SK-N-SH treated with all-trans-retinoic acid at 6 μM for 48 hours (cell line): ENCODE measurements at regions not wholly inside any gene's neighbourhood (a gene's known extent, or its start where the extent isn't known, plus 50 kb on each side); places are given as distances from the start of the nearest gene placed in this dataset.

Source experiments
- ATAC-seq: fragments of 200-7000 bp; cut with Tn5 transposase; 3 replicates; pipeline ENCODE4 v1.9.1; 2020; ENCODE audit warnings: mild to moderate bottlenecking, moderate library complexity
- ARNTL ChIP-seq: fragments of 450-650 bp; formaldehyde crosslinking; IDR thresholded peaks from 2 replicates; pipeline ENCODE4 v1.5.0; 2020; ENCODE audit warnings: low read depth, mild to moderate bottlenecking, moderate library complexity, borderline replicate concordance
- BACH2 ChIP-seq: fragments of 250-450 bp; sonication (Bioruptor Pico); IDR thresholded peaks from 2 replicates; pipeline ENCODE4 v1.9.0; 2021; ENCODE audit warnings: mild to moderate bottlenecking, borderline replicate concordance
- CSDC2 ChIP-seq: fragments of 250-450 bp; sonication (Bioruptor Pico); IDR thresholded peaks from 2 replicates; pipeline ENCODE4 v1.5.0; 2020; ENCODE audit warnings: mild to moderate bottlenecking, moderate library complexity
- ESRRG ChIP-seq: fragments of 250-450 bp; sonication (Bioruptor Pico); IDR thresholded peaks from 2 replicates; pipeline ENCODE4 v1.6.1; 2021; ENCODE audit warnings: mild to moderate bottlenecking
- GLIS3 ChIP-seq: fragments of 250-450 bp; sonication (Bioruptor Pico); IDR thresholded peaks from 2 replicates; pipeline ENCODE4 v1.5.0; 2020; ENCODE audit warnings: mild to moderate bottlenecking, moderate library complexity
- ISL1 ChIP-seq: fragments of 250-450 bp; sonication (Bioruptor Pico); IDR thresholded peaks from 2 replicates; pipeline ENCODE4 v2.1.2; 2022; ENCODE audit warnings: mild to moderate bottlenecking, moderate library complexity
- OSR1 ChIP-seq: fragments of 250-450 bp; sonication (Bioruptor Pico); IDR thresholded peaks from 2 replicates; pipeline ENCODE4 v1.8.0; 2022; ENCODE audit warnings: moderate library complexity, mild to moderate bottlenecking, inconsistent platforms
- PPARA ChIP-seq: fragments of 250-450 bp; sonication (Bioruptor Pico); IDR thresholded peaks from 2 replicates; pipeline ENCODE4 v1.5.0; 2020; ENCODE audit warnings: mild to moderate bottlenecking, borderline replicate concordance
- RARB ChIP-seq: fragments of 250-450 bp; sonication (Bioruptor Pico); IDR thresholded peaks from 2 replicates; pipeline ENCODE4 v1.8.0; 2021; ENCODE audit warnings: mild to moderate bottlenecking, moderate library complexity
- SNAI2 ChIP-seq: fragments of 250-450 bp; sonication (Bioruptor Pico); IDR thresholded peaks from 2 replicates; pipeline ENCODE4 v1.5.0; 2020; ENCODE audit warnings: mild to moderate bottlenecking, moderate library complexity
- TOX ChIP-seq: fragments of 250-450 bp; sonication (Bioruptor Pico); IDR thresholded peaks from 2 replicates; pipeline ENCODE4 v1.8.0; 2021; ENCODE audit warnings: mild to moderate bottlenecking, moderate library complexity, borderline replicate concordance
- ZC3H10 ChIP-seq: fragments of 250-450 bp; sonication (Bioruptor Pico); IDR thresholded peaks from 2 replicates; pipeline ENCODE4 v1.5.1; 2021; ENCODE audit warnings: mild to moderate bottlenecking, moderate library complexity
- ZFP3 ChIP-seq: fragments of 250-450 bp; sonication (Bioruptor Pico); IDR thresholded peaks from 2 replicates; pipeline ENCODE4 v1.5.0; 2020; ENCODE audit warnings: mild to moderate bottlenecking, moderate library complexity
- ZFP30 ChIP-seq: fragments of 450-650 bp; formaldehyde crosslinking; IDR thresholded peaks from 2 replicates; pipeline ENCODE4 v1.5.0; 2022; ENCODE audit warnings: mild to moderate bottlenecking, moderate library complexity
- ZNF70 ChIP-seq: fragments of 450-650 bp; formaldehyde crosslinking; IDR thresholded peaks from 2 replicates; pipeline ENCODE4 v1.5.0; 2020; ENCODE audit warnings: mild to moderate bottlenecking, moderate library complexity
- ZNF8 ChIP-seq: fragments of 450-650 bp; formaldehyde crosslinking; IDR thresholded peaks from 2 replicates; pipeline ENCODE4 v1.5.0; 2020; ENCODE audit warnings: mild to moderate bottlenecking, moderate library complexity
- TF ChIP-seq, protein P1 (sequence below): fragments of 250-450 bp; sonication (Bioruptor Pico); IDR thresholded peaks from 2 replicates; pipeline ENCODE4 v1.8.0; 2020; ENCODE audit warnings: mild to moderate bottlenecking, moderate library complexity, borderline replicate concordance
- TF ChIP-seq, protein P2 (sequence below): fragments of 250-450 bp; sonication (Bioruptor Pico); IDR thresholded peaks from 2 replicates; pipeline ENCODE4 v1.5.1; 2021; ENCODE audit warnings: mild to moderate bottlenecking, moderate library complexity
- TF ChIP-seq, protein P3 (sequence below): fragments of 250-450 bp; sonication (Bioruptor Pico); IDR thresholded peaks from 2 replicates; pipeline ENCODE4 v1.5.1; 2020; ENCODE audit warnings: low read depth, mild to moderate bottlenecking, moderate library complexity
- TF ChIP-seq, protein P4 (sequence below): fragments of 250-450 bp; sonication (Bioruptor Pico); IDR thresholded peaks from 2 replicates; pipeline ENCODE4 v1.8.0; 2021; ENCODE audit warnings: low read depth, mild to moderate bottlenecking, moderate library complexity, borderline replicate concordance
- TF ChIP-seq, protein P5 (sequence below): fragments of 250-450 bp; sonication (Bioruptor Pico); IDR thresholded peaks from 2 replicates; pipeline ENCODE4 v1.5.0; 2020; ENCODE audit warnings: mild to moderate bottlenecking, moderate library complexity

DNA sequence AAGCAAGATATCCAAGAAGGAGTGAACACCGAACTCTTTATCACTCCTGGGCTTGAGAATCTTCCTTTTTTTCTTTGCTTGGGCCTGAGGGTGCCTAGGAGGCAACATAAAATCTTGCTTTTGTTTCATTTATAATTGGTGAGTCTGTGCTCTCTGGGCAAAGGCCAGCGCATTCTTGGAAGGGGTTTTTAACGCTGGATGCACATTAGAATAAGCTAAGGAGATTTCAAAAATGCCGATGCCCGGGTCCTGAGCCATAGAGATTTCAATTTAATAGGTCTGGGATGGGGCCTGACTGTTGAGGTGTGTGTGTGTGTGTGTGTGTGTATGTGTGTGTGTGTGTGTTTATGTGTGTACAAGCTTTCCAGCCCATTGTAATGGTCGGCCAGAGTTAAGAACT, 62.0 kb upstream of the SORCS3 start (continued):
- TF ChIP-seq, protein P1, sequence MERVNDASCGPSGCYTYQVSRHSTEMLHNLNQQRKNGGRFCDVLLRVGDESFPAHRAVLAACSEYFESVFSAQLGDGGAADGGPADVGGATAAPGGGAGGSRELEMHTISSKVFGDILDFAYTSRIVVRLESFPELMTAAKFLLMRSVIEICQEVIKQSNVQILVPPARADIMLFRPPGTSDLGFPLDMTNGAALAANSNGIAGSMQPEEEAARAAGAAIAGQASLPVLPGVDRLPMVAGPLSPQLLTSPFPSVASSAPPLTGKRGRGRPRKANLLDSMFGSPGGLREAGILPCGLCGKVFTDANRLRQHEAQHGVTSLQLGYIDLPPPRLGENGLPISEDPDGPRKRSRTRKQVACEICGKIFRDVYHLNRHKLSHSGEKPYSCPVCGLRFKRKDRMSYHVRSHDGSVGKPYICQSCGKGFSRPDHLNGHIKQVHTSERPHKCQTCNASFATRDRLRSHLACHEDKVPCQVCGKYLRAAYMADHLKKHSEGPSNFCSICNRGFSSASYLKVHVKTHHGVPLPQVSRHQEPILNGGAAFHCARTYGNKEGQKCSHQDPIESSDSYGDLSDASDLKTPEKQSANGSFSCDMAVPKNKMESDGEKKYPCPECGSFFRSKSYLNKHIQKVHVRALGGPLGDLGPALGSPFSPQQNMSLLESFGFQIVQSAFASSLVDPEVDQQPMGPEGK (CRISPR knock-in tag) = no peak
- no peak for TF ChIP-seq ARNTL (CRISPR knock-in tag)
- TF ChIP-seq, all 23 proteins: peak for 0

DNA sequence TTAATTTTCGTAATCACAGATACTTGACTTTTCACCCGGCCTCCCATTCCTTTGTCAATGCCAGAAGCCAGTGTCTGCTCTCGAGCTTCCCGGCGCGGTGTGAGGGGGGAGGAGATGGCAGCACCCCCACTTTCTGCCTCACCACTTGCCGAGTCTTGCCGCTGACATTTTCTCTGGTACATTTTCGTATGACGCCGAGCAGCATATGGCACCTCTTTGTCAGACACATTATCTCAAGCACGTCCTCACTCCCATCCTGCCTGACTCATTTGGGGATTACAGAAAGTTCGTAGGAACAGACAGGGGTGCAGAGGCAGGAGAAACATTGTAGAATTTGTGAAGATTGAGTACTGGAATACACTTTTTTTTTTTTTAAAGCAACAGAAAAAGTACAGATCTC, 60.8 kb upstream of the SORCS3 start:
- no peak for ATAC-seq
- TF ChIP-seq ZFP3 (CRISPR knock-in tag) (no peak), GLIS3 (CRISPR knock-in tag) (no peak), ZFP30 (CRISPR knock-in tag) (no peak), ZNF70 (no peak)

DNA sequence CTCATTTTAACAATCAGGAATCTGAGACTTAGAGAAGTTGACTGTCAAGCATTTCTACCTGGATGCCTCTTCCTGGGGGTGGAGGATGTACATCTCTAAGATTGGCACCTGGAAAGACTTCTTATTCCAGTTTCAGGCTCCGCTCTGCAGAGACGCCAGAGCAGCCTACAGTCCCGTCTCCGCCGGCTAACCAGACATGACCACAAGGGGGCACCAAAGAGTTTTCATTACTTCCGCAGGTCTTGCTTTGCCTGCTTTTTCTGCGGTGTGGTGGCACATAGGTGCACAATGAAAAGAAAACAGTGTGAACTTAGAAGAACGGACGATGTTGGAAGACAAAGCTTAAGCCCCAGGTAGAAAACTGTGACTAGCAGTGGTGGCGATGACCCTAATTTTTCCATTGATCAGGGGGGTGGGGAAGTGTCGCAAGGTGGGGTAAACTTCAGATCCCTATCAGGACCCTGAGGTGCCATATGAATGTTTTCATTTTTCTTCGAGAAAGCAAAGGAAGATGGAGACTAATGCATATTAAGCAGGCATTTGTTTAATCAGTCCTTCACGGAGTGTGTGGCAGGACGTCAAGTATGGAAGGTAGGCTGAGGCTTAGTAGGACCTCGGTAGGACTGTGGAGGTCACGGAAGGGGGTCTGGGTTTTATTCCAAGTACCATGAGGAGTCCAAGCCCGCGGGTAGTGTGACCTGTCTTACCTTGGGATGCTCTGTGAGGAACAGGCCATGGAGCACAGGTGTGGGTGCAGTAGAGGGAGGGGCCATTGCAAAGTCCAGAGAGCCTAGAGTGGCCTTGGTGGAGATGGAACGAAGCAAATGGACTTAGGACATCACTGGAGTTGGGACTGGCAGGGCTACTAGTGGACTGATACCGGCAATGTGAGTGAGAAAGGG, 60.1 kb upstream of the SORCS3 start:
- no peak for TF ChIP-seq PPARA (CRISPR knock-in tag)
- TF ChIP-seq ZFP30 (CRISPR knock-in tag) = no peak
- TF ChIP-seq, protein P2, sequence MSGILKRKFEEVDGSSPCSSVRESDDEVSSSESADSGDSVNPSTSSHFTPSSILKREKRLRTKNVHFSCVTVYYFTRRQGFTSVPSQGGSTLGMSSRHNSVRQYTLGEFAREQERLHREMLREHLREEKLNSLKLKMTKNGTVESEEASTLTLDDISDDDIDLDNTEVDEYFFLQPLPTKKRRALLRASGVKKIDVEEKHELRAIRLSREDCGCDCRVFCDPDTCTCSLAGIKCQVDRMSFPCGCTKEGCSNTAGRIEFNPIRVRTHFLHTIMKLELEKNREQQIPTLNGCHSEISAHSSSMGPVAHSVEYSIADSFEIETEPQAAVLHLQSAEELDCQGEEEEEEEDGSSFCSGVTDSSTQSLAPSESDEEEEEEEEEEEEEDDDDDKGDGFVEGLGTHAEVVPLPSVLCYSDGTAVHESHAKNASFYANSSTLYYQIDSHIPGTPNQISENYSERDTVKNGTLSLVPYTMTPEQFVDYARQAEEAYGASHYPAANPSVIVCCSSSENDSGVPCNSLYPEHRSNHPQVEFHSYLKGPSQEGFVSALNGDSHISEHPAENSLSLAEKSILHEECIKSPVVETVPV (CRISPR knock-in tag) = no peak
- no peak for TF ChIP-seq TOX (CRISPR knock-in tag)
- no peak for TF ChIP-seq BACH2 (CRISPR knock-in tag)
- no peak for TF ChIP-seq ISL1
- peak; percentile 93 for ATAC-seq

DNA sequence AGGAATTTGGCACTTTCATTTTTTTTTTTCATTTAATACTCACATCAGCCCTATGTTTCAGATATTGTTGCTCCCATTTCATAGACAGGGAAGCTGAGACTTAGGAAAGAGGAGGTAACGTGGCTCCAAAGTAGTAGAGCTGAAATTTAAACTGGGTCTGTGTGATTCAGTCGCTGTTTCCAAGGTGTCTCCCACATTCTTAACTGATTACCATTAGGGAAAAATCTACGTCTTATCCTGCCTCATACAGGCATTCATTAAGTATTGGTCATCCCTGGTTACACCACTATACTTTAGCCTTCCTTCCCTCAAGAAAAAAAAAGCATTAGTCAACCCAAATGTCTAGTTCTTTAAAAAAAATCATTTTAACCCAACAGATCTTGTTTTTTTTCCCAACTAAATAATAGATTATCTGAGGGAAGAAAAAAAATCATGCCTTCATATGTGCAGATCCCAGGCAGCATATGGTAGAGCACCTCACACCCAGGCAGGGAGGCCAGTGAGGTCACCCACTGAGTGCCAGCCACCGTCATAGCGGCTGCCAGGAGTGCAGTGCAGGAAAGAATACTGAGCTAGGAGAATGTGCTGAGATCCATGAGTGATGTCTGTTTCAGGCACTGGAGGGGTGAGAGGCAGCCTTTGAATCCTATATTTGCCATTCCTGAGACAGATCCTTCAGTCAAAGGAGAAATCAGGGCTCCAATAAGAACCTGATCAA, 59.0 kb upstream of the SORCS3 start:
- TF ChIP-seq ARNTL (CRISPR knock-in tag) (no peak), RARB (CRISPR knock-in tag) (no peak), CSDC2 (CRISPR knock-in tag) (no peak), ZNF8 (CRISPR knock-in tag) (no peak), SNAI2 (no peak), ZC3H10 (CRISPR knock-in tag) (no peak), OSR1 (CRISPR knock-in tag) (no peak), PPARA (CRISPR knock-in tag) (no peak), ZFP3 (CRISPR knock-in tag) (no peak), ESRRG (no peak), BACH2 (CRISPR knock-in tag) (no peak), ZNF70 (no peak), GLIS3 (CRISPR knock-in tag) (no peak), TOX (CRISPR knock-in tag) (no peak)
- TF ChIP-seq, protein P3, sequence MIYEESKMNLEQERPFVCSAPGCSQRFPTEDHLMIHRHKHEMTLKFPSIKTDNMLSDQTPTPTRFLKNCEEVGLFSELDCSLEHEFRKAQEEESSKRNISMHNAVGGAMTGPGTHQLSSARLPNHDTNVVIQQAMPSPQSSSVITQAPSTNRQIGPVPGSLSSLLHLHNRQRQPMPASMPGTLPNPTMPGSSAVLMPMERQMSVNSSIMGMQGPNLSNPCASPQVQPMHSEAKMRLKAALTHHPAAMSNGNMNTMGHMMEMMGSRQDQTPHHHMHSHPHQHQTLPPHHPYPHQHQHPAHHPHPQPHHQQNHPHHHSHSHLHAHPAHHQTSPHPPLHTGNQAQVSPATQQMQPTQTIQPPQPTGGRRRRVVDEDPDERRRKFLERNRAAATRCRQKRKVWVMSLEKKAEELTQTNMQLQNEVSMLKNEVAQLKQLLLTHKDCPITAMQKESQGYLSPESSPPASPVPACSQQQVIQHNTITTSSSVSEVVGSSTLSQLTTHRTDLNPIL = no peak
- TF ChIP-seq, protein P4, sequence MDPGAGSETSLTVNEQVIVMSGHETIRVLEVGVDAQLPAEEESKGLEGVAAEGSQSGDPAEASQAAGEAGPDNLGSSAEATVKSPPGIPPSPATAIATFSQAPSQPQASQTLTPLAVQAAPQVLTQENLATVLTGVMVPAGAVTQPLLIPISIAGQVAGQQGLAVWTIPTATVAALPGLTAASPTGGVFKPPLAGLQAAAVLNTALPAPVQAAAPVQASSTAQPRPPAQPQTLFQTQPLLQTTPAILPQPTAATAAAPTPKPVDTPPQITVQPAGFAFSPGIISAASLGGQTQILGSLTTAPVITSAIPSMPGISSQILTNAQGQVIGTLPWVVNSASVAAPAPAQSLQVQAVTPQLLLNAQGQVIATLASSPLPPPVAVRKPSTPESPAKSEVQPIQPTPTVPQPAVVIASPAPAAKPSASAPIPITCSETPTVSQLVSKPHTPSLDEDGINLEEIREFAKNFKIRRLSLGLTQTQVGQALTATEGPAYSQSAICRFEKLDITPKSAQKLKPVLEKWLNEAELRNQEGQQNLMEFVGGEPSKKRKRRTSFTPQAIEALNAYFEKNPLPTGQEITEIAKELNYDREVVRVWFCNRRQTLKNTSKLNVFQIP = no peak
- TF ChIP-seq, protein P2 (CRISPR knock-in tag) = no peak
- TF ChIP-seq, protein P1 (CRISPR knock-in tag) = no peak
- TF ChIP-seq, protein P5, sequence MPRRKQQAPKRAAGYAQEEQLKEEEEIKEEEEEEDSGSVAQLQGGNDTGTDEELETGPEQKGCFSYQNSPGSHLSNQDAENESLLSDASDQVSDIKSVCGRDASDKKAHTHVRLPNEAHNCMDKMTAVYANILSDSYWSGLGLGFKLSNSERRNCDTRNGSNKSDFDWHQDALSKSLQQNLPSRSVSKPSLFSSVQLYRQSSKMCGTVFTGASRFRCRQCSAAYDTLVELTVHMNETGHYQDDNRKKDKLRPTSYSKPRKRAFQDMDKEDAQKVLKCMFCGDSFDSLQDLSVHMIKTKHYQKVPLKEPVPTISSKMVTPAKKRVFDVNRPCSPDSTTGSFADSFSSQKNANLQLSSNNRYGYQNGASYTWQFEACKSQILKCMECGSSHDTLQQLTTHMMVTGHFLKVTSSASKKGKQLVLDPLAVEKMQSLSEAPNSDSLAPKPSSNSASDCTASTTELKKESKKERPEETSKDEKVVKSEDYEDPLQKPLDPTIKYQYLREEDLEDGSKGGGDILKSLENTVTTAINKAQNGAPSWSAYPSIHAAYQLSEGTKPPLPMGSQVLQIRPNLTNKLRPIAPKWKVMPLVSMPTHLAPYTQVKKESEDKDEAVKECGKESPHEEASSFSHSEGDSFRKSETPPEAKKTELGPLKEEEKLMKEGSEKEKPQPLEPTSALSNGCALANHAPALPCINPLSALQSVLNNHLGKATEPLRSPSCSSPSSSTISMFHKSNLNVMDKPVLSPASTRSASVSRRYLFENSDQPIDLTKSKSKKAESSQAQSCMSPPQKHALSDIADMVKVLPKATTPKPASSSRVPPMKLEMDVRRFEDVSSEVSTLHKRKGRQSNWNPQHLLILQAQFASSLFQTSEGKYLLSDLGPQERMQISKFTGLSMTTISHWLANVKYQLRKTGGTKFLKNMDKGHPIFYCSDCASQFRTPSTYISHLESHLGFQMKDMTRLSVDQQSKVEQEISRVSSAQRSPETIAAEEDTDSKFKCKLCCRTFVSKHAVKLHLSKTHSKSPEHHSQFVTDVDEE (CRISPR knock-in tag) = no peak
- TF ChIP-seq, all 23 proteins: peak for 0

More for the DNA sequence above, 59.0 kb upstream of the SORCS3 start:
- peak; percentile 59 for ATAC-seq
